Kasumi-1 (cell line): ENCODE measurements at regions not wholly inside any gene's neighbourhood (a gene's known extent, or its start where the extent isn't known, plus 50 kb on each side); places are given as distances from the start of the nearest gene placed in this dataset.
A peak's percentile ranks its signal among the peaks of the same experiment; 100 is the strongest.

Experiments used
- DNase-seq, 2 experiments: peaks; one replicate each; lab custom pipeline; 2025; lab: John Stamatoyannopoulos, UW

DNA sequence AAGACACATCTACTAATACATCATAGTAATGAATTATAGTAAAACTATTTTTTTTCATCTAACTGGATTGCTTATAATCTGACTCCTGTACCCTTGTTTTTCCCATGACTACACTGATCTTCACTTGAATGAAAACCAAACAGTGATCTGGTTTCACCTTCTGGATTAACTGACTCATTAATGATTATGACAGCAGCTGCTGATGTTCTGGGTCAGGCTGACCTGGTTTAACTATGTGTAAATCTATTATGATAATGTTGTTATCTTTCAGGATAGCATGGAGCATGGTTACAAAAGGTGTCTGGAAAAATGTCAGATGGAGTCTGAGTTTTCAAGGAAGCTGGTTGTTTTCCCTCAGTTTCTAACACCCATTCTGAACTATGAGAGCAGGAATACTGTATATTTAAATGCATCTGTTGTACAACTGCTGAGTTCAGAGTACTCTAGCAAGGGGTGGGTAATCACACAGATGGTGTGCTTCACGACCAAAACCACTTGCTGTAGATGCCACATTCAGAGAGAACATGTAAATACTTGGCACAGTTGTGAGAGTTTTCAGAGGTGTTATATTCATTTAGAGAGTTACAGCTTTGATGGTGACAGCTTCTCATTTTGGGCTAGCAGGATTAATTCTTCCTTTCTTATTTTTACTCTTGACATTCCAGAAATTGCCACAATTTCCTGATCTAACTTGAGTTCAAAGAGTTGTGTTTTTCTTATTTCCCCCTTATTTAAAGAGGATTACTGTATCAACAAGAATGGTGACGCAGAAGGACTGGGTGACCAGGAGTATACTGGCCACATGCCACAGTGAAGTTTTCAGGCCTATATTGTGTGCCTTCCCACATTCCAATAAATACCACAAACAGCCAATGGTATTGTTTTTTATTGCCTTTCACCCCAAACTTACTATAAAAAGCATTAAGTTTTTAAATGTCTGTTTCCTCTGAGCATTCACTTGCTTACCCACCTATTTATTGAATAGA, 249.7 kb upstream of the TET2 start:
- no peak for DNase-seq

DNA sequence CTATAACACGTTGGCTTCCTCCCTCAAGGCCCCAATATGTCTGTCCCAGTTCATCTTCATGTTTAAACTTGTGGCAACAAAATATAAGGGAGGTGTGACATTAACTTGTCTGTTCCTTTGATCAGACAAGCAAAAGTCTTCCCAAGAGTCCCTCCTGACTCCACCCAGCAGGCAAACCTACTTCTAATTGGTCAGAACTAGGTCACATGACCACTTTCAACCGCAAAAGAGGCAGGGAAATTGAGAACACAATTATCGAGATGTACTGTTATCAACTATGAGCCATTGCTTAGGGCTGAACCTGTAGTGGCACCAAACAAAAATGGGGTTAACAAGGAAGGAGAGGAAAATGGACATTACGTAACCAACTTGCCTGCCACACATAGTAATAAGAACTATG, 246.8 kb upstream of the TET2 start:
- DNase-seq: no peak

DNA sequence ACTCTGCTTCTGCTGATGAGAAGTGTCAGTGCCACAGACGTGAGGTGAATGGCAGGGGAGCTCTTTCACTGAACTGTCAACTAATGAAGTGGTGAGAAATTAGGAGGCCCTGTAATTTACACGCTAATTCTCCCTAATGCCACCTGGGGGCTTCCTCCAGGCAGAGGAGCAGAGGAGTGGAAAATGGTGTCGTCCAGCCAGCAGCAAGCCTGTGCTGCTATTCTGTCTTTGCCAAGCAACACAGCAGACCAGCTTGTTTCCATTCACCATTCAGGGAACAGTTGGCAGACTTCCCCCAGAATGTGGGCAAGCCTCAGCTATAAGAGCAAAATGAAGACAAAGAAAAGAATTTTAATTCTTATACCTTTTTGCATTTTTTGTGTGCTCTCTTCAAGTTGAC, 245.2 kb upstream of the TET2 start:
- DNase-seq: peak in 1 of 2 experiments; percentile 1

DNA sequence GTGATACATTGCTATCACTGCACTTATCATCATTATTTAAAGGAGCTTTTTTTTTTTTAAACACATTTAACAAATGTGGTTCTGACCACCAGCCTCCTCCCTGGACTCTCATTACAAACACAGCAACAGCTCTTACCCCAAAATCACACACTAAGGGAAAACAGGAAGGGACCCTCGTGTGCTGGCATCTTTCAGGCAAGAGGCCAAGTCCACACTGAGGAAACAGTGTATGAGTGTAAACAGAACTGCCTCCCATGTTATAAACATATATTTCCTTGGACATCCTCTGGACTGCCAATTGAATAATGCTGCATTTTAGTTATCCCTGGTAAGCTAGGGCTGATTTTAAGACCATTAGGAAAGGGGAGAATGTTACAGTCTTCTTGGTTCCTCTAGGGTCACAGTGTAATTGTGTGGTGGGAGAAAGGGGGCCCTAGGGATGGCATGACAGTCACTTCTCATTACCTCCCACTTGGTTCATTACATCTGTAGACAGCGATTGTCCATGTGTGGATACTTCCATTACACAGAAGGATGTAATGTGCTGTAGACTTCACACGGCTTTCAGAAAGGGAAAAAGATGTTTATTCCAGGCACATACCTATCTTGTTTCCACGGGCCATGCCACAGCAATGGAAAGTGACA, 244.6 kb upstream of the TET2 start:
- DNase-seq: no peak

DNA sequence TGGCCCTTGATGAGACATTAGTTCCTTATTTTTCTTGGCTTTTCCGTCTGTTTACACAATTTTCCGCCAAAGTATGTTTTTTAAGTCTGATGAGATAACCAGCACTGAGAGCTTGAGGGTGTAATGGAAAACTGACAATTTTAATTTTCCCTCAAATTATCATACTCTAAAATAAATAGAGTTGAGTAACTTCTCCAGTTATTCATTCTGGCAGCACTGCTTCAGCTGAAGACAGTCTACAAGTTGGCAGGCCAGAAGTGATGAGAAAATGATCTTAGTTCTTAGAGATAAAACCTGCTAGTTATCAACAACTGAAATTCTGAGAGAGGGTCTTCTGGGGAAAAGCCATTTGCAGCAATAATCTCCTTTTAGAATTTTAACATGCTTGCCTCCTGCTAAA, 241.6 kb upstream of the TET2 start:
- DNase-seq: no peak

DNA sequence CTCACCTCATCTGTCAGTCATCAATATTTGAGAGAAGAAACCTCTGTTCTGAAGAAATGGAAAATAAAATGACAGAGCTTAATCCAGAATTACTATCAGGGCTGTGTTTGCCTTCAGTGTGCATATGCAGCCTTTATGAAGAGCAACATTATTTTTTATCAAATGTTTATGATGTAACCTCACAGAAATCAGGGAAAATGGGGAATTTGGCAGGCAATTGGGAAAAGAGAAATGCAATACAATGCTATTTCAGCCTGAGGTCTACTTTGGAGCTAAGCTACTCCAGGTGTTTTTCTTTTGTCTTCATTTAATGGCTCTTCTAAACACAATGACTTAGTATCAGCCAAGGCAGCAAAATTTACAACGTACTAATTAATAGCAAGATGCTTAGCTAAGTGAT, 241.1 kb upstream of the TET2 start:
- no peak for DNase-seq

DNA sequence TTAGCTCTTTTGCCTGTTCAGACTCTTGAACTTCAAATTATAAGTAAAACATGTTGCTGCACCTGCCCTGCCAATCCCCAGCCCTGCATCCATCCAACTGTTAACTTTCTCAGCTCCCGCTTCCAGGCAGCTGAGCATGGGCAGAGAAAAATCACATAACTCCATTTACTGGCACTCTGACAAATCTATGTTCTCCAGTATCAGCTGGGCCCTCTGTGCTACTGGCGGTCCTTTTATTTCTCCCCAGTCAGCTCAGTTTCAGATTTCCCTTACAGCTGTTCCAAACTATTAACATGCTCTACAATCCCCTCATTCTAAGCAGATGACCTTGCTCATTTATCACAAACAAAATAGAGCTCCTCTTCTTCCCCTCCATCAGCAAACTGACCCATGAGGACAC, 240.4 kb upstream of the TET2 start:
- no peak for DNase-seq

DNA sequence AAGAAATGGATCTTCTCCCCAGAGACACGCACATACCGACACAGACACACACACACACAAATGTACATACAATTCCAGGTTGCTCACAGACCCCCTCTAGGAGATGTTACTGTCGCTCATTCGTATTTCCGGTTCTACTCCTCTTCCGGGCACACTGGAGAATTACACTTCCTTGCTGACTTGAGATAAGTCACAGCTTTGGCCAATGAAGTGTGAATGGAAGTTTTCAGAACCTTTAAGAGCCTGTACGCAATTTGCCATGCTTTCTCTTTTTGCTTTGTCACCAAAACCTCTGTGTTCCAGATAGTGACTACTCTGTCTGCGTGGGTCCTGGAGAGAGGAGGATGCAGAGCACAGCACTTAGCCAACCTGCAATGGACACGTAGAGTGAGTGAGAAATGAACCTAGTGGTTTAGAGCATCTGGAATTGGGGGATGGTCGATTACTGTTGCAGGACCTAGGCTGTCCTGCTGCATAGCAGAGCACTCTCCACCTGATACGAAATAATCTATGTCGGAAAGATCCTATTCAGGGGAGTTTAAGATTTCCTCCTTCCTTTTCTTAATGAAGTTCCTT, 239.5 kb upstream of the TET2 start:
- DNase-seq: no peak

DNA sequence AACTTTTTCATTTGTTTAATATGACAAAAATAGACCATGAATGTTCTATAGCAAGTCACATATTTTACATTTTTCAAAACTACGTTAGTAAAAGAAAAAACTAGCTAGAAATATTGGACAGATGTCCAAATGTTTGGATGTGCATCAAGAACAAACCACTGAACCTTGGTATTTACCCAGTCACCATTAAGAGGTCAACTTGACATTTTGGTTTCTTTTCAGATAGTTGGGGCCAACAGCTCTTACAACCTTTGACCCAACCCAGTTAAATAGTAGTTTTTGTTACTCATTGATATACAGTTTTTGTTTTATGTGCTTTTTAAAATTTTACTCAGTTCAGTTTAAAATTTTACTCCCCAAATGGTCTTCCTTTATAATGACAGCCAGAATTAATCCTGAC, 238.7 kb upstream of the TET2 start:
- DNase-seq: no peak

DNA sequence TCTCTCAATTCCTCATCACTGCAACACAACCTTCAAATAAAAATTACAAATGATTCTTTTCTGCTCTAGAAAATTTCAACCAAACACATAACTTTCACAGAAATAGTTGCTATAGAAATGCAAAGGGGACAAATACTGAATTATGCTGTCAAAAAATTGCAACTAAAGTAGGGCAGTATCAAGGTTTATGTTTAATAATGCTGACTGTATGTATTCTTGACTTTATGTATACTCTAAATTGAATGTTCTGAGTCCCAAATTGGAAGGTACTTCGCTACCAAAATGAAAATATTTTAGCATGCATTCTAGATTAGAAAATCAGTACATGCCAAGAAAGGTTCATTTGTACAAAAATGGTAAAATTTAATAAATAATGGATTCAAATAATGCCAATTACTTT, 237.3 kb upstream of the TET2 start:
- DNase-seq: no peak

DNA sequence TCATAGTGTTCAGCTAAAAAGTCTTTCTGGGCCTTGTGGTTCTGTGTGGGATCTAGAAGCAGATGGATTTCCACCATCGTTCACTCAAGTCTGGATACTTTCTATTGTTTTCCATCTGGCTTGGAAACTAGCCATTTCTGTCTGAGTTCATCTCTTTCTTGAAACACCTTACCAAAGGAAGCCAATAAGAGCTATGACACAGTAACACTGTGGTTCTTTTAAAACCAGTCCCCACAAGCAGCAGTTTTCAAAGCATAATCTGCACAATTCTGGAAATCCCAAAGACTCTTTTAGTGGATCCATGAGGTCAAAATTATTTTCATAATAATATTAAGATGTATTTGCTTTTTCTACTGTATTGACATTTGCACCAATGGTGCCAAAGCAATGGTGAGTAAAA, 234.2 kb upstream of the TET2 start:
- DNase-seq: no peak

DNA sequence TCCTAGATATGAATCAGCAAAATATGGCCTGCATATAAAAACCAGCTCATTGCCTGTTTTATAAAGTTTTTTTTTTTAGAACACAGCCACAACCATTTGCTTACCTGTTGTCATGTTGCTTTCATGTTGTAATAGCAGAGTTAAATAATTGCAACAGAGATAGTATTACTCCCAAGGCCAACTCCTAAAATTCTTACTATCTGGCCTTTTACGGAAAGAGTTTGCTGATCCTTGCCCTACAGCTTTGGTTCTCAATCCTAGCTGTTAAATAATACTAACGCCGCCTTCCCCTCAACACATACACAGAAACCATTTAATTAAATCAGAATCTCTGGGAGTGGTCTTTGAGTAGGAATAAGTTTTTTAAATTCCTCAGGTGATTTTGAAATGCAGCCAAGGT, 231.3 kb upstream of the TET2 start:
- DNase-seq: no peak

DNA sequence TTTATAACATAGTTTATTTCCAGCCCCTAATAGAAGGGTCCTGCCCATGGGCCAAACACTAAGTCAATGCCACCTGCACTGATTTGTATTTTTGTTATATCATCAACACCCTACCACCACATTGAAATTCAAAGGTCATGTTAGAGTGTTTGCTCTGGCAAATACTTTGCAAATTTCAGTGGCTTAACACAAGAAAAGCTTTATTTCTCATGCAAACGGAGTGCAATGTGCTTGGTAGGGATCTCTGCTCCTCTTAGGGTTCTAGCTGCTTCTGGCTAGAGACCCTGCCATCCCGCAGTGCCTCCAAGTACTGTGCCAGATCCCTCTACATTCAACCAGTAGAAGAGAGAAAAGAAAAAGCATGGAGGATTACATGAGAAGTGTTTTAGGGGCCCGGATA, 230.8 kb upstream of the TET2 start:
- no peak for DNase-seq

DNA sequence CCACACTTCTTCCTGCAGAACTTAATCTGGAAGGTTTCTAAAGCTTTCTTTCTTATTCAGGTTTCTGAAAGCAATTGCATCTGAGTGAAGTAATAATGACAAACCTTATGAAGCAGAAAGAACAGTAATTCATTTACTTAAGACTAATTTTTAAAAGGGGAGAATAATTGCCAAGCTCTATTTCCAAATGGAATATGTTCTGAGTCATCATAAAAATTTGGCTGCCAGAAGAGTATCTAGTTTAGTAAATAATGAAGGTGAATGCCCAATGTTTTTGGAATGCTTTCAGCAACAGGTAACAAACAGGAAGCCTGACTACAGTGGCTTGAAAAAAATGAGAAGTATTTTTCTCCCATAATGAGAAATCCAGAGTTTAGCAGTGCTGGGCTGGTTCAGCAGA, 227.3 kb upstream of the TET2 start:
- DNase-seq: no peak

DNA sequence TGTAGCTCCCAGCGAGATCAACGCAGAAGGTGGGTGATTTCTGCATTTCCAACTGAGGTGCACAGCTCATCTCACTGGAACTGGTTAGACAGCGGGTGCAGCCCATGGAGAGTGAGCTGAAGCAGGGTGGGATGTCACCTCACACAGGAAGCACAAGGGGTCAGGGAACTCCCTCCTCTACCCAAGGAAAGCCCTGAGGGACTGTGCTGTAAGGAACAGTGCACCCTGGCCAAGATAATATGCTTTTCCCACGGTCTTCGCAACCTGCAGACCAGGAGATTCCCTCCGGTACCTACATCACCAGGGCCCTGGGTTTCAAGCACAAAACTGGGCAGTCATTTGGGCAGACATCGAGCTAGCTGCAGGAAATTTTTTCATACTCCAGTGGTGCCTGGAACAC, 216.4 kb upstream of the TET2 start:
- DNase-seq: no peak

DNA sequence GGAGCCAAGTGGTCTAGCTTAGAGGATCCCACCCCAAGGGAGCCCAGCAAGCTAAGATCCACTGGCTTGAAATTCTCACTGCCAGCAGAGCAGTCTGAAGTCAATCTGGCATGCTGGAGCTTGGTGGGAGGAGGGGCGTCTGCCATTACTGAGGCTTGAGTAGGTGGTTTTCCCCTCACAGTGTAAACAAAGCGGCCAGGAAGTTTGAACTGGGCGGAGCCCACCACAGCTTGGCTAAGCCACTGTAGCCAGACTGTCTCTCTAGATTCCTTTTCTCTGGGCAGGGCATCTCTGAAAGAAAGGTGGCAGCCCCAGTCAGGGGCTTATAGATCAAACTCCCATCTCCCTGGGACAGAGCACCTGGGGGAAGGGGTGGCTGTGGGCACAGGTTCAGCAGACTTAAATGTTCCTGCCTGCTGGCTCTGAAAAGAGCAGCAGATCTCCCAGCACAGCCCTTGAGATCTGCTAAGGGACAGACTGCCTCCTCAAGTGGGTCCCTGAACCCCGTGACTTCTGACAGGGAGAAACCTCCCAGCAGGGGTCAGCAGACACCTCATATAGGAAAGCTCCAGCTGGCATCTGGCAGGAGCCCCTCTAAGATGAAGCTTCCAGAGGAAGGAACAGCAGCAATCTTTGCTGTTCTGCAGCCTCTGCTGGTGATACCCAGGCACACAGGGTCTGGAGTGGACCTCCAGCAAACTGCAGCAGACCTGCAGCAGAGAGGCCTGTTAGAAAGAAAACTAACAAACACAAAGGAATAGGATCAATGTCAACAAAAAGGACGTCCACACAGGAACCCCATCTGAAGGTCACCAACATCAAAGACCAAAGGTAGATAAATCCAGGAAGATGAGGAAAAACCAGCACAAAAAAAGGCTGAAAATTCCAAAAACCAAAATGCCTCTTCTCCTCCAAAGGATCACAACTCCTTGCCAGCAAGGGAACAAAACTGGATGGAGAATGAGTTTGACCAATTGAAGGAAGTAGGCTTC, 215.6 kb upstream of the TET2 start:
- DNase-seq: peak; percentile 60 to 65

DNA sequence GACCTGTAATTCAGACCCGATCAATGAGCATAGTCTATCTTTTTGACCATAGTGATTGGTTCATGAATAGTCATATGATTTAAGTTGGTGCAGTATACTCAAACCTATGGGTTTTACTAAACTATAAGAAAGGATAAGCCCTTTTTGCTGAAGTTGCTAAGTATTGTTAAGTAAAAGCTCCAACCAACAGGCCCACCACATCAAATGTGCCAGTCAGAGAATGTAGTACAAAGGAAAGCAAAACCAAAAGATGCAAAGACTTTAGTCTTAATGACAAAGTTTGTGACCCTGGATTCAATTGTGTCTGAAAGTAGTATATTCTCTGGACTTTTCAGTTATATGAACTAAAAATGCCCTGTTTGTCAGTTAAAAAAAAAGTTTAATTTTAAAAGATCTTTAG, 208.1 kb upstream of the TET2 start:
- DNase-seq: no peak

DNA sequence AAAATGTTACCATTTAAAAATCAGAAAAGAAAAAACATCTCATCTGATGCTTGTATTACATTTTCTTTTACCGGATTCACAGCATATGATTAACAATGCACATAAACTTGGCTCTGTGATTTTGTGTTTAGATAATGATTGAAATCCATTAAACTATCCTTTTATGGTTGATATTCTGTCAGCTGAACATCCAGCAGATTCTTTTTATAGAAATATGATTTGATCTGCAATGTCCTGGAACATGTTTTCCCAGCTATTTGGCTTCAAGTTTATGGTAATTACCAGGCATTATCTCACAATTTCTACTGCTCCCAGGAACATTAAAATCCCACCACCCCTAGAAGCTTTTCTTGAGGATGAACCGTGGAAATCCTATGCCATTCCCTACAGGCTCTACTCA, 205.7 kb upstream of the TET2 start:
- DNase-seq: no peak

DNA sequence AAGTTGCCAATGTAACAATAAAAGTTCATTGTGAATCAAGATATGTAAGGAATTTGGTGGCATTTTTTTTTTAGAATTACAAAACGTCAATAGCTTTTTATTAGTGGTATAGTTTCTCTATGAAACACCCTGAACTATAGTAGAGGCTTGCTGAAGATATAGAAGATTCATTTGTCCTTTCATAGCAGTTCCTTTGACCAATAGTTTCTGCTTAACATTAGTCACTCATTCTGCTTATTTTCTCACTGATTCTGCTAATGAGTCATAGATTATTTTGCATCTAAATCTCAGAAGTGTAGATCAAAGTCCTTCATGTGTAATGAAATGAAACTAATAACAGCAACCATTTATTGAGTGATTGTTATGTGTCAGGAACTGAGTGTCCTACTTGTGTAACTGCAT, 205.0 kb upstream of the TET2 start:
- no peak for DNase-seq

DNA sequence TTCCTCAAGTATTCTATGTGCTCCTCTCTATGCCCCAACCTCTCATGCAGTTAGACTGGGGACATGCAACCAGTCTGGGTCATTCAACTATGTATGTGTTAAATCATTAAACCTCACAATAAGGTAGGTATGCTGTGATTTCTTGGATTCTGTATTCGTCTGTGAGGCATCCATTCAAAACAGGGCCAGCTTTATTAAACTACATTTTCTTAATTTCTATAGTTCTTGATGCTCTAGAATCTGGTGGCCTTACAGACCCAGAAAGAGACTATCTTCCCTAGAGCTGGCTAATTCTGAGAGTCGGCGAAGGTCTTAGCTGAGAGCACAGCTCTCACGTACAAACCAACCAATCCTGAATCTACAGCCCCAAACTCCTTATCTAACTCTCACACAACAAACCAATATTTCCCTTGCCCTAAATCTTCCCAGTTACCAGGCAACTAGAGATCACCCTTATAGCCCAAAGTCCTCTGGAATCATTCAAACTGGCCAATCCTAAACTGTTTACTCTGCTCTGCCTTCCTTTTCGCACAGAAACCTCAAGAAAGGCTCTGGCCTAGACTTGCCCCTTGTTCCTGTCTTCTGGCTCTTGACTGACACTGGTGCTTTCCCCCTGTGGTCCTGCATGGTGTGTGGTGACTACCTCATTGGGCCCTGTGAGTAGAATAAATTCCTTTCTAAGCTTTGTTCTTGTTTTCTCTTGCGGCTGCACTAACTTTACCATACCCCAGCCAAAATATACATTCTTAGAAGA, 203.5 kb upstream of the TET2 start:
- no peak for DNase-seq

DNA sequence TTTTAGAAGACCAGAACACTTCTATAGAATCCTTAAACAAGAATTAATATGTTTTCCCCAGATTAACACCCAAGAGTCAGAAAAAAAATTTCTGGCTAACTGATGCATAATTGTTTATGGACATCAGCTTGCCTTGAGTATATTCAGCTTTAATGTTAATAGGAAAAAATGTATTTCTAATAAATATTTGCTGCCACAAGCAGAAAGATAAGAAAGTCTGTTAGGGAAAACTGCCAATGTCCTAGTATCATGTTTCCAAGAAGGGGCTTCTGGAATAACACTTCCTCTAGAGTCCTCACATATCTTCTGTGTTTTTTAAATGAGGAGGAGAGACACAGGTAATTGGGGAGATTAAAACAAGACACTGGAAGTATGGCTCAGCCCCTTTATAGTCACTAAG, 202.1 kb upstream of the TET2 start:
- DNase-seq: no peak
